Activated CD4-positive, alpha-beta T cell treated with anti-CD3 and anti-CD28 coated beads, Interleukin-2, amount 50 U/mL, for 1 hour (primary cell): ENCODE measurements at regions not wholly inside any gene's neighbourhood (a gene's known extent, or its start where the extent isn't known, plus 50 kb on each side); places are given as distances from the start of the nearest gene placed in this dataset.
"Not testable (repeated sequence)": the region's sequence is repeated elsewhere in the genome, so short reads cannot be mapped to it uniquely, and the experiment has no call there.

ENCODE experiments used
- DNase-seq: peaks from one replicate; pipeline ENCODE4 v3.0.0-alpha.2; 2020

DNA sequence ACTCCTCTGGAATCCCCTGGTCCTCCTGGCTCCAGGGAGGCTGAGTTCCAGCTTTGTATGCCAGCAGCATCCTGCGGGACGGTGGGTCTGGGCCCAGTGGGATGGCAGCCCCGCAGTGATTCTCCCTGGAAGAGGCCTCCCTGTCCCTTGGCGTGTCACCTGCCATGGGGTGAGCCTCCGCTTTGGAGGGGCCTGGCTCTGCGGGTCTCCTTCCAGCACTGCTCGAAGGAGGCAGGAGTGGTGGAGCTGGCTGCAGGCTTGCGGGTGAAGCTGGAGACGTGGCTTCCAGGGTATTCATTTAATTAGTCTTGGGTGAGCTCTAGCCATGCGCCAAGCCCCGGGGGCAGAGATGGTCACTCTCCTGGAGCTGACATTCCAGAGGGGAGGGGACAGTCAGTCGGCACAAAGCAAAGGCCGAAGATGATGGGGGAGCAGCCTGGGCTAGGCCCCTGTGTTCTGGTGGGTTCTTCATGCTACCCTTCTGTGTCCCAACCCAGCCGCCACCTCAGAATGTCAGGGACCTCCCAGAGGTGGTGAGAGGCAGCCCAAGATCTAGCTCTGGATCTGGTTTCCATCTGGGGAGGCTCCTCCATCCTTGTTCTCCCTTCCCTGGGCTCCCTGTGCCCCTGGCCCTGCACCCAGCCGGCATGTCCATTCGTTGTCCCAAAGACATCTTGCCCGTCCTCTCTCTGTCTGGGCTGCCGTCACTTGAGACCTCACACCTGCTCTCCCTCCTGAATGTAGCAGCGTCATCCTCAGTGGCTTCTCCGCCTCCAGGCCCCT, 1332.5 kb downstream of the BRD1 start:
- DNase-seq: no peak

DNA sequence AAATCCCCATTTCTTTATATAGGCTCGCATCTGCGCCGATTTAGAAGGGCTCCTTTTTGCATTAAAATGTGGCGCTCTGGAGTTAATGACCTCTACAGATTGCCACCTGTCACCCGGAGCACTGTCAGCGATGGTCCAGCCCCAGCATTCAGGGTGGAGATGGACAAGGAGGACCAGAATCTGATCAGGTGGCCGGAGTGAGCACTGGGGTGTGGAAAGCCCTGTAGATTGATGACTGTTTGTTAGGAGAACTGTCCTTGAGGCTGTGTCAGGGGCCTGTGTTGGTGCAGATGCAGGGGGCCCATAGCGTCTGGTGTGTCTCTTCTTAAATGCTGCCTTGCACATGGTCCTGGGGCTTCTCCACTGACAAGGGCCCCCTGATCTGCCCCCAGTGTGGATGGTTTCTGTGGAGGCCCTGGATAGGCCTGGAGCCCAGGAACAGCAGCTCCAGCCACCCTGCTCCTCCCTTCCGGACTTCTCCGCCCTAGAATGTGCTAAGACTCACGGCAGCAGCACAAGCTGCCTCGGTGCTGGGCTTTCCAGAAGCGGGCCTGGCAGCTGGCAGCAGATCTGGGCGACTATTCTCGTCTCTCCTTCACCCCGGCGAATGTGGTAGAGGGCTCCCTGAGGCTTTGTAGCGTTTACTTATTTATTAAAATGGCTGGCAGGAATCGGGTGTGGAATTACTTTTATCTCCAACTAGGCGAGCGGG, 1333.3 kb downstream of the BRD1 start:
- no peak for DNase-seq

DNA sequence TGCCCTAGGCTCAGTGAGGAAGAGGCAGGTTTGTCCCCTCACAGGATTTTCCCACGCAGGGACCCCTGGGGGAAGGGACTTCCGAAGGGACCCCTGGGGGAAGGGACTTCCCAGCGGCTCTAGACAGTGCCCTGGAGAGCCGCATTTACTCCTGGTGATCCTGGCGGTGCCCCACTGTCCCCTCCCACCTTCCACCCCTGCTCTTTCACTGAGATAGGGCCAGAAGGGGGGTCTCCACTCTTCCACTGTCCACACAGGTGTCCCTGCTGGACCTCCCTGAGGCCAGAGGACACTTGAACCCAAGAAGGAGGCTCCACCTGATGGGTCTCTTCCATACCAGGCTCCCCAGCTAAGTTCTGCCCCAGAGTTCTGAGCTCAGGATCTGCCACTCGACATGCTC, 1333.9 kb downstream of the BRD1 start:
- DNase-seq: no peak

DNA sequence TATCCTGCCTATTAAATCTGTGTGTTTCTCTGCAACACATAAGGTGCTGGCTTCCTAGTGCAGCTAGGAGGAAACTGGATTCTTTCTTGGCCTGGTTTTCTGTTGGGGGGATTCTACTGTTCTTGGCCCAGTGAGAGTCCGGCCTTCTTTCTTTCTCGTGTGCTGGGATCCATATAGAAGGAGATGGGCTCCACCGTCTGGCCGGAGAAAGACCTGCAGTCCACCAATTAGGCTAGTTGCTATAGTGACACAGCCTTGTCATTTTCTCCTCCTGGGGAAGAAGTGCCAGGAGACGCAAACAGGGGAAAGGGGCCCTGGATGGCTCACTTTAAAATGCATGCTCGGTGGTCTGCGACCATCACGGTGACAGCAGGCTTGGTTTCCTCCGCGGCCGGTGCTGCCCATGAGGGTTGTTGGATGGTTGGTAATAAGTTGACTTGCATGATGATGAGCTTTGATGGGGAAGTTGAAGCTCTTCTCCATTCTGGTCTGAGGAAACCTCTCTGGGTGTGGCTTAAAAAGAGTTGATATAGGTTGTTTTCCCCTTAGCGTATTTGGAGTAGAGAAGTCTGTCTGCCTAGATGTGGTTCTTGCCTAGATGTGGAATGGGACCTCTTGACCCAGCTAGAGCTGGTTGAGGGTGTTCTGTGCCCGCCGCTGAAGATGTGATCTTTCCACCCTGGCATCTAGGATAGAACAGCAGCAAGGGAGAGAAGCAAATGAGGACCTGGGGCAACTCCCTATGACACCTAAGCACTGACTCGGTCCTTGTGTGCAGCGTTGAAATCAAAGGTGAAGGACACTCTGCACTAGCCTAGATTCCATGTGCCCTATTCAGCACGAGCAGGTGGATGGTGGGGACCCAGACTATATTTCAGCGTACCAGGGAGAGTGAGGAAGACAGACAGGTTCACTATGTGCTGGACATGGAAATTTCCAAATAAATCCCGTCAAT, 1335.0 kb downstream of the BRD1 start:
- DNase-seq: no peak

DNA sequence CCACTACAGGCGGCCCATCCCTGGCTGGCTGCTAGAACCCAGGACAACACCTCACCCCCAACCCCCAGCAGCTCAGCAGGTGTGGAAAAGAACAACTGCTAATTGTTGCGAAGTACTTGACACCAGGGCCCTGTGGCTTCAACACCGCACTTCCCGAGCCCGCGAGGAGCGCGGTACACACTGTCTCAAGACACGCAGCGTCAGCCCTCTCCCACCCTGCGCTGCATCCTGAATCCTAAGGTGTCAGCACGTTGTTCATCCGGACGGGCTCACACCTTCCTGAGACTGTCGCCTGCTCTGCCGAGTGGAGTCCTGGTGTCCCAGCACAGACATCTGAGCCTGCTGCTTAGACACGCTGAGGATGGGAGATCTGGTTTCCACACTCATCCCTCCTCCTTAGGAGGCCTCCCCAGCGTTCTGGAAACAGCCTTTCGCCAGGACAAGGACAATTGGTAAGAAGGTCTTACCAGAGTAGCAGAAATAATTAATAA, 1336.2 kb downstream of the BRD1 start:
- DNase-seq: no peak

DNA sequence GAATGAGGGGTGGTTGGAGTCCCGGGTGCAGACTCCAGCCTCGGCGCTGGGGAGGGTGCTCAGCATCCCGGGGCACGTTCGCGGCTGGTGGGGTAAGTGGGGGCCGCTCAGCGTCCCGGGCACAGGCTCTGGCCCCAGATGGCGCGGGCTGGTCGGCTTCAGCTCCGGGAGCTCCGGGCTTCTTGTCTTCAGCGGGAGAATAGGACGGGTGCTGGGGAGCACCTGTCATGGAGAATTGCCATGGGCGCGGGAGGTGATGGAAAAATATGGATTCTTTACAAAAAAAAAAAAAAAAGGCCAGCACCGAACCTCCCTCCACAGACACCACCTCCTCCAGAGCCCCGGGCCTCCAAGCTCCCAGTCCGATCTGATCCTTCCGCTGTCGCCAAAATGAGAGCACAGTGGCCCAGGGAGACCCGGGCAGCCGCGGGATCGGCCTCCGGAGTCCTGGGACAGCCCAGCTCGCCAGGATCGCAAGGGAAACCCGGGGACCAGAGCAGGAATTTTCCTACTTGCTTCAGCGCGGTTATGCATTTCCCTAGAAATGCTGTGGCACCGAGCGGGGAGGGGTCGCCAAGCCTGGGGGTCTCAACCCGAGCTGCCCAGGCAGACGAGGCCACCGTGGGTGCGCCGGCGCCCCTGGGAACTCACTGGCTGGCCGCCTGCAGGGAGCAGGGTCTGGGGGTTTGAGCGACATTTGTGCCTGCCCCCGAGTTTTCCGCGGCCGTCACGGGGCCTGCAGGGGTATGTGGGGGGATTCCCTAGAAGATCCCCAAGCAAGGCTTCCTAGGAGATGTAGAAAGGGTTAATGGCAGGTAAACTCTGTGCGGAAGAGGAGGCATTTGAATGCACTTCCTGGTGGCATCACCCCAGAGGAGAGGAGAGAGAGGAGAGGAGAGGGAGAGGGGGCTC, 1336.9 kb downstream of the BRD1 start:
- DNase-seq: no peak

DNA sequence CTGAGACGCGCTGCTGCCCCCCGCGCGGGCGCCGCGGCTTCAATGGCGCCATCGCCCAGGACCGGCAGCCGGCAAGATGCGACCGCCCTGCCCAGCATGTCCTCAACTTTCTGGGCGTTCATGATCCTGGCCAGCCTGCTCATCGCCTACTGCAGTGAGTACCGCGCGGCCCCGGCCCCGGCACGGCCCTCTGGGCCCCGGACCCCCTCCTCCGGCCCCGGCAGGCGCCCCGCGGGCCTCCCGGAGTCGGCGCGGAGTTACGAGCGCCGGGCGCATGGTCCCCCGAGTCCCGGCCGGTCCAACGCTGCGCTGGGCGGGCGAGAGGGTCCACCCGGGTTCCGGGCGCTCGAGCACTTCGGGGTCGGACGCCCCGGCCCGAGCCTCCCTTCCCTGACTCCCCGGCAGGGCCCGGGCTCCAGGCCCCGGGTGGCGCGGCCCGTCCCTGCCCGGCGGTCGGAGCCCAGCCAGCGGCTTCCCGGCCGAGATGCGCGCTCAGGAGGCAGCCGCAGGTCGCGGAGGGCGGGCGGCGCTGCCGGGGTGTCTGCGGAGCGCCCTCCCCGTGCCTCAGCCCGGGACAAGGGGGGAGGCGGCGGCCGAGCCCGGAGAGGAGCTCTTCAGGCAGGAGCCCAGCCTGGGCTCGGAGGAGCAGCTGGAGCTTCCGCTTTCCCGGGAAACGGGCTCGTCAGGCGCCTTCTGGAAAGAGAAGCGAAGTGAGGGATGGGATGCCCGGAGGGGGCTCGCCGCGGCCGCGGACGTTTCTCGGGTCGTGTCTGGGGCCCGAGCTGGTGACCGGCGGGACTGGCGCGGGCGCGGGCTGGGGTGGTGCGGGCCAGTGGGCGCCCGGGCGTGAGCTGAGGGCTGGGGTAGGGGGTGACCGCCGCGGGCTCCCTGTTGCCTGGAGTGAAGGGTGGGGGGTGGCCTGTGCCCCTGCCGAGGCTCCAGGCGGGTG, 1337.8 kb downstream of the BRD1 start:
- no peak for DNase-seq

DNA sequence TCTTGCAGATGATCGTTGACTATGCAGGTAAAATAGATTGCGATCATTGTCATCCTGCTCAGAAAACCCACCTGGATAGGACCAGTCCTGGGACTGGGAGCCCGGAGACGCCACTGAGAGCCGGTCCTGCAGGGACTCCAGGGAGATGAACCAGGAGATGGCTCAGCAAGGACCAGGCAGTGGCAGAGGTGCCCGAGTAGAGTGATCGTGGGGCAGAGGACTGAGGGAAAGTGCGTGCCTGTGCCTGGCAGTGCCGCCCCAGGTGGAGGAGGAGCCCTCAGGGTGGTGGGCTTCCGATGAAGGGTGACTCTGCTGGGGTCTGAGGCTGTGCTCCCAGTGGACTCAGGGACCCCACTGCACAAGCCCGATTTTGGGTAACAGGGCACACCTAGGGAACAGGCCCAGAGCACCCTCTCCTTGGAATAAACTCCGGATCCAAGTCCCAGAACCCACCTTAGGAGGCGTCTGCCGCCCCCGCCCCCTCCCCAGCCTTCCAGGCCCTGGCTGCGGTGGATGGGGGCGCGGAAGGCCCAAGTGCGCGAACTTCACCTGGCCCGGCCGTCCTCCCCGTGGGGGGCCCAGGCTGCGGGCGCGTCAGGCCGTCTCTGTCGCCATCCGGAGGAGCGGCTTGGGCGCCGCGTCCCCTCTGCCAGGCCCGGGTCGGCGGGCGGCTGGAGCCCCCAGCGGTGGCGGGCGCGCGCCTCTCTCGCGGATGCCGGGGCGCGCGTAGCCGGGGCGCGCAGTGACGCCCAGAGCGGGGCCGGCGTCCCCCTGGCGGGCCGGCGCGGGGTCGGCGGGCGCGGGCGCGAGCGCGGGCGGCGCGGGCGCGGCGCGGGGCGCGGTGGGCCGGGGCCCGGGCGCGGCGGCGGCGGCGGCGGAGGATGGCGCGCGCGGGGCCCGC, 1338.8 kb downstream of the BRD1 start:
- DNase-seq: no peak

DNA sequence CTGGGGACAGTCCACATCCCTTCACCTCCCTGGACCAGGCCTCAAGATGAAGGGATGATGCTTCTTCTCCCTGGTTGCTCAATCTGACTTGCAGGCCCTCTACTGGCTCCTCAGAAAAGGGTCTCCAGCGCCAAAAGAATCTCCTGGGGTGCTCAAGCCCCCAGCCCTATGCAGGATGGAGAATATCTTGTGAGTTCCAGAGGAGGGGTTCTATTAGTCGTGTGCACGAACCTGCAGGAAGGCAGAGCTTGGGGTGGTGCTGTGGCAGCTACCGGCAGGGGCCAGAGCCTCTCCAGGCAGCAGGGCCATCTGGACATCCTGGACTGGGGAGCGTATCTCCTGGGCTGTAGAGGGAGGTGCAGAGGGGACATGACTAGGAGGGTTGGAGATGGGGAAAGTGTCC, 1339.5 kb downstream of the BRD1 start:
- DNase-seq: no peak

DNA sequence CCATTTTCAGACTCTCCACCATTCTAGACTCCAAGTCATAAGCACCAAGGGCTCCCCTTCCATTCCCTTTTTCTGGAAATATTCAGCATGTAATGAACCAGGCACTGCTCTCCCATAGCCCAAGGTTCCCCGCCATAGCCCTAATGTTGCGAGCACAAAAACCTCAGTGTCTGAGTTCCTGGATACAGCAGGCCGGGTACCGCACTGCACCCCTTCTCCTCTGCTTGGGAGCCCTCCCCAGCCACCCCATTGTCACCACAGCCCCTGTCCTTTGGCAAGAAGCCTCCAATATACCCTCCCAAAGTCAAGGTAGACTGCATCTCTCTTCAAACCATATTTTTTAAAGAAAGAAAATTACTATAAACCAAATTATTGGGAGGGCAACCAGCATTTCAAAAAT, 1341.1 kb downstream of the BRD1 start:
- DNase-seq: no peak

DNA sequence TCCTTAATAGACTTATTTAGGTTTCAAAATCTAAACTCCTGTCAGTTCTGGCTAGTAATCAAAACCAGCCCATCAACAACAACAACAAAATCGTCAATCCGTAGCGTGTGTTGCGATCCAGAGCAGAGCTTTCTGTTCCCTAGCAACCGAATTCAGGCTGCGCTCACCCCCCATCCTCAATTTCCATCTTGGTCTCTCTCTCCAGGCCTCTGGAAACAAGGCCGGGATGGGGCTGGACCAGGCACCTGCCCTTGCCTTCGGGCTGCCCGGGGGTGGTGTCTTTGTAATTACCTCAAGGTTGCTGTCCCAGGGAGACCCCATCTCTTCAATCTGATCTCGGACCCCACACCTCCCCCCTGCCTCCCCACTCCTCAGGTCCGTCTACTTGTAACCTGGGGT, 1341.5 kb downstream of the BRD1 start:
- DNase-seq: no peak

DNA sequence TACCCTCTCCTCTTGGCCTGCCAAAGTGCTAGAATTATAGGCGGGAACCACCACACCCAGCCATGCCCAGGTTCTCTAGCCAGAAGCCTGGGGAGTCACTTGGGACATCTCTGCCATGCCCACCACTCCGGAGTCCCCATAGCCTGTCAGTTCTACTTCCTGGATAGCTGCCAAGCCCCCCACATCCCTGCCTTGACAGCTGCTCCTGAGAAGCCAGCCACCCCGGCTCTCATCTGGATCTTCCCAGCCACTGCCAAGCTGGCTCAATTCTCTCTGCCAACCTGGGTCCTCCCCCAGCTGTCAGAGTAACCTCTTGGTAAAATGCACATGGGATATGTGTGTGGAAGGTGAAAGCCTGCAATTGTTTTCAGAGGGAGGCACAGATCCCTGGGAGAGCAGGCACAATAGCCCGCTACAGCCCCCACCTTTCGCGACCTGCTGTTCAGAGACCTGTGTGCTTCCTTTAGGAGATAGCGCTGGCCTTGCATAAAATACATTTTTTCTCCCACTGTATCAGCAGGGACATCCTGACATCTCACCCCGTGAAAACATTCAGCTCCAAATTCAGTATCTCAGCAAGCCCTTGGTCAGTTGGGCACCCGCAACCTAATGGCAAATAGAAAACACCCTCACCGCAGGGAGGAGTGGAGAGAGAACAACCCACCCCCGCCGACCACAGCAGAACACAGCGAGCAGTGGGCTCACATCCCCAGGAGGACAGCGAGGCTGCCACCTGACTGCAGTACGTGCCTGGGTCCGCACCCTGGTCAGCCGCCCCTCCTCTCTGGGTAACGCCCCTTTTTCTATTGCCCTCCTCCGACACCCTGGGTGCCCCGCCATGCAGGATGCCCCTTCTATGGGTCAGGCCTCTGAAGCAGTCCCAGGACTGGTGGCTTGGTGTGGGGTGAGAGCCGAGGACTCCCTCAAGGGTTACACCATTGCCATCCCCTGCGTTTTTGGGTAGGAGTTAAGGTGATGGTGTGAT, 1342.2 kb downstream of the BRD1 start:
- no peak for DNase-seq

DNA sequence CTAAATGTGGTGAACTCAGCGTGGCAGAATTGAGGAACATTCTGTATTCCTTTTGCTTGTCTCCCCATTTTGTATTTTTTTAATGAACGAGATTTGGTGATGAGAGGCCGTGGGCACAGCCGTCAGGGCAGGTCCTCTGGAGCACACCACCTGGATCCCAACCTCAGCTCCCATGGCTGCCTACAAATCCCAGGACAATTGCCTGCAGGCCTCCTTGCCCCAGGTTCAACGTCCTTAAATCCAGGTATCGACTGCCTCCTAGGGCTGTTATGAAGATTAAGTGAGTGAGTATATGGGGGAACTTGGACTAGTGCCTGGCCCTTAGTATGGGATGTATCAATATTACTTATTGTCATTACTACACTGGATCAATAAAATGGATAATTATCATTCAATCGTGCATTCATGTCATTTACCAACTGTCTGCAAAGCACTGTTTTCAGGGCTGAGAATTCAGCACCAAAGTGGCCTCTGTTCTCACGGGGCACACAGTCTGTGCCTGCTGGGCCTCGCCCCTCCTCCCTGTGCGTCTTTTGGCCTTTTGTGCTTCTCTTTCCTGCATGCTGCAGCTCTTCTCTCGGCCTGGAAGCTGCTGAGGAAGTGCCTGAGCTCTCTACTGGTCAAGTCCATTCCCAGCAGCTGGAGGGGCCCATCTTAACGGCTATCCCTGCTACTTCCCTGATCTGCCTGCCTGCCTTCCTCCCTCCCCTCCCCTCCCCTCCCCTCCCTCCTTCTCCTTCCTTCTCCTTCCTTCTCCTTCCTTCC, 1343.7 kb downstream of the BRD1 start:
- DNase-seq: no peak

DNA sequence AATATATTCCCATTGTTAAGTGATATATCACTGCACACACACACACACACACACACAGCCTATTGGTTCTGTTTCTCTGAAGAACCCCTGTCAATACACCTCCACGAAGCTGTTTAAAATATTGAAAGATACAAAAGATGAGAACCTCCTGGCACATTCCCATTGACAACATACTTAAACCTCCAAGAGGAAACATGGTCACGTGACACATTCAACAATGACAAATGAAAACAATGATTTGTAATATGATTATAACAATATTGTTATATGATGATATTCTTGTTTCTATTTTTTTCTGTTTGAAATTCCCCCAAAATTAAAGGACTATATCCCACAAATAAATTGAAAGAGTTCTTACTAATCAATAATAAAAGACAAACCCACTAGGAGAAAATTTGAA, 1344.9 kb downstream of the BRD1 start:
- DNase-seq: no peak

DNA sequence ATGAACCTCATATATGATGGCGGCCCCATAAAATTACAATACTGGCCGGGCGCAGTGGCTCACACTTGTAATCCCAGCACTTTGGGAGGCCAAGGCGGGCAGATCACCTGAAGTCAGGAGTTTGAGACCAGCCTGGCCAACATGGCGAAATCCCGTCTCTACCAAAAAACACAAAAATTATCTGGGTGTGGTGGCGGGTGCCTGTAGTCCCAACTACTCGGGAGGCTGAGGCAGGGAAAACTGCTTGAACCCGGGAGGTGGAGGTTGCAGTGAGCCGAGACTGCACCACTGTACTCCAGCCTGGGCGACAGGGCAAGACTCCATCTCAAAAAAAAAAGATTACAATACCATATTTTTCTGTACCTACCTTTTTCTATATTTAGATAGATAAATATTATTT, 1345.5 kb downstream of the BRD1 start:
- not testable (repeated sequence) for DNase-seq

DNA sequence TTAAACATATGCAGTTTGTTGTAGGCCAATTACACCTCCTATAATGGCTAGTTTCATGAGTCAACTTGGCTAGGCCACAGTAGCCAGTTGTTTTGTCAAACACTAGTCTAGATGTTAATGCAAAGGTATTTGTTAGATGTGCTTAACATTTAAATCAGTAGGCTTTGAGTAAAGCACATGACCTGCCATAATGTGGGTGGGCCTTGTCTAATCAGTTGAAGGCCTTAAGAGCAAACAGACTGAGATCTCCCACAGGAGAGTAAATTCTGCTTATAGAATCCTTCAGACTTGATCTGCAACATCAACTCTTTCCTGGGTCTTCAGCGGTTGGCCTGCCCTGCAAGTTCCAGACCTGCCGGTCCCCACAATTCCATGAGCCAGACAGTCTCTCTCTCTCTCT, 1345.9 kb downstream of the BRD1 start:
- no peak for DNase-seq

DNA sequence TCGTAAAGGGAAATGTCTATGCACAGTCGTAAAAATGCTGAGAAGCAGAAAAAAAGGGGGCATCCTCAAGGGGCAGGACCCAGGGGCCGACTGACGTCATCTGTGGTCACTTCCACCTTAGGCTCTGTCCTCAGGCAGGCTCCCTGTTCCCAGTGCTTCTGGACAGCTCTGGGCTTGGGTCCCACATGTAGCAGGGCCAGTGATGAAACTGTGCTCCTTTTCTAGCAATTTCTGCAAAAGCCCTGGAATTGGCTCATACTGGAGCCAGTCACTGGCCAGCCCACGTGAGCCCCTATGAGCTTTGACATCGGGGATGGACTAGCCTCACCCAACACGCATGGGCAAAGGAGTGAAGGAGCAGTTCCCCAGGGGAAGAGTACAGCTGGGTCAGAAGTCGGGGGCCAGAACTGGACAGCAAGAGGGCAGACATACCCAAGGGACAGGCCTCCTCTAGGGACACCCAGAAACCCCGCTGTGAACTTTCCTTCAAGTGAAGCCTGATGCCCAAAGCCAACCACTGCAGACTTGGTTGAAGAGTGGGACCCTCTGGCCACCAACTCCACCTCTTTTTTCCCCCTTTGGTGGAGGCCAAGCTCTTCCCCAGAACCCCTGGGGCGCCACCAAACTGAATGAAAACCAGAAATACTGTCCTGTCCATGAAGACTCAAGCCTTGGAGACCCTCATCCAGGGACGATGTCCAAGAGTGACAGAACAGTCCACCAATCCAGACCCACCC, 1349.0 kb downstream of the BRD1 start:
- no peak for DNase-seq
